Neuronal stem cell (in vitro differentiated cells): ENCODE measurements at regions not wholly inside any gene's neighbourhood (a gene's known extent, or its start where the extent isn't known, plus 50 kb on each side); places are given as distances from the start of the nearest gene placed in this dataset.
A peak's percentile ranks its signal among the peaks of the same experiment; 100 is the strongest.
"Not testable (repeated sequence)": the region's sequence is repeated elsewhere in the genome, so short reads cannot be mapped to it uniquely, and the experiment has no call there.

Source experiments
- DNase-seq: peaks from one replicate; pipeline ENCODE4 v3.0.0-alpha.2; 2013; ENCODE audit warnings: low spot score
- H2AFZ ChIP-seq: one replicate; pipeline ENCODE4 v1.6.1; 2013; ENCODE audit warnings: mild to moderate bottlenecking, low read length, inconsistent platforms
- H2AK5ac ChIP-seq: 2 replicates; pipeline ENCODE4 v1.6.1; 2013; ENCODE audit warnings: low read depth, mild to moderate bottlenecking, inconsistent platforms, low read length, moderate library complexity, mixed read lengths
- H2BK120ac ChIP-seq: 2 replicates; pipeline ENCODE4 v1.6.1; 2013; ENCODE audit warnings: low read depth, mild to moderate bottlenecking, inconsistent platforms, low read length, moderate library complexity, mixed read lengths
- H2BK12ac ChIP-seq: one replicate; pipeline ENCODE4 v1.6.1; 2013; ENCODE audit warnings: low read length, inconsistent platforms
- H2BK15ac ChIP-seq: 2 replicates; pipeline ENCODE4 v1.6.1; 2013; ENCODE audit warnings: mild to moderate bottlenecking, low read length, inconsistent platforms, mixed read lengths
- H2BK5ac ChIP-seq: one replicate; pipeline ENCODE4 v1.6.1; 2013; ENCODE audit warnings: inconsistent platforms, mild to moderate bottlenecking, low read length, moderate library complexity
- H3K14ac ChIP-seq: one replicate; pipeline ENCODE4 v1.6.1; 2013; ENCODE audit warnings: low read length, inconsistent platforms
- H3K18ac ChIP-seq: 2 replicates; pipeline ENCODE4 v1.6.1; 2013; ENCODE audit warnings: low read length, inconsistent platforms
- H3K23ac ChIP-seq: 2 replicates; pipeline ENCODE4 v1.6.1; 2013; ENCODE audit warnings: low read depth, mild to moderate bottlenecking, mixed read lengths, low read length, inconsistent platforms; ENCODE audit not compliant: poor library complexity
- H3K27ac ChIP-seq: replicated peaks from 3 replicates; pipeline ENCODE4 v1.5.1; 2013; ENCODE audit warnings: low read length, inconsistent platforms
- H3K27me3 ChIP-seq, 3 experiments: 2 replicates each; pipeline ENCODE4 v1.6.1; 2013; ENCODE audit warnings: low read length in 3 of 3, mild to moderate bottlenecking in 2 of 3, inconsistent platforms in 1 of 3, low read depth in 1 of 3, mixed read lengths in 1 of 3, moderate library complexity in 1 of 3; ENCODE audit not compliant: control insufficient read depth in 3 of 3, insufficient read depth in 3 of 3
- H3K36me3 ChIP-seq, 2 donors: replicated peaks in 1 of 2; 2 replicates each; pipeline ENCODE4 v1.6.1; 2013; ENCODE audit warnings: low read length in 2 of 2; ENCODE audit not compliant: control insufficient read depth in 2 of 2, insufficient read depth in 2 of 2
- H3K4ac ChIP-seq: 2 replicates; pipeline ENCODE4 v1.6.1; 2013; ENCODE audit warnings: inconsistent platforms, mild to moderate bottlenecking, low read length, moderate library complexity
- H3K4me1 ChIP-seq, 2 donors: 1 replicate in 1 of 2; 2 replicates in 1 of 2; pipeline ENCODE4 v1.6.1; 2013; ENCODE audit warnings: low read length in 2 of 2, low read depth in 1 of 2; ENCODE audit not compliant: control insufficient read depth in 2 of 2, insufficient read depth in 1 of 2
- H3K4me2 ChIP-seq: one replicate; pipeline ENCODE4 v1.6.1; 2013; ENCODE audit warnings: mild to moderate bottlenecking, low read length, inconsistent platforms; ENCODE audit not compliant: insufficient read depth, poor library complexity, severe bottlenecking
- H3K4me3 ChIP-seq, 2 donors: 2 replicates each; pipeline ENCODE4 v1.5.1; 2013; ENCODE audit warnings: low read length in 2 of 2, mild to moderate bottlenecking in 2 of 2, inconsistent platforms in 1 of 2, moderate library complexity in 1 of 2
- H3K79me1 ChIP-seq: one replicate; pipeline ENCODE4 v1.6.1; 2013; ENCODE audit warnings: low read depth, mild to moderate bottlenecking, inconsistent platforms, low read length, moderate library complexity
- H3K9ac ChIP-seq: one replicate; pipeline ENCODE4 v1.6.1; 2013; ENCODE audit warnings: mild to moderate bottlenecking, low read depth, low read length, inconsistent platforms; ENCODE audit not compliant: poor library complexity
- H3K9me3 ChIP-seq, 2 donors: replicated peaks in 1 of 2; 2 replicates each; pipeline versions ENCODE3 to v1.6.1; 2013; ENCODE audit warnings: low read length in 2 of 2, mild to moderate bottlenecking in 2 of 2, inconsistent platforms in 1 of 2, low read depth in 1 of 2, mixed read lengths in 1 of 2, moderate library complexity in 1 of 2; ENCODE audit not compliant: control insufficient read depth in 2 of 2, insufficient read depth in 1 of 2
- H4K8ac ChIP-seq: one replicate; pipeline ENCODE4 v1.6.1; 2013; ENCODE audit warnings: low read depth, mild to moderate bottlenecking, inconsistent platforms, low read length, moderate library complexity
- H4K91ac ChIP-seq: one replicate; pipeline ENCODE4 v1.6.1; 2013; ENCODE audit warnings: low read length, low read depth, mild to moderate bottlenecking, inconsistent platforms; ENCODE audit not compliant: poor library complexity
- WGBS, 2 donors: extraction: QIAGEN DNeasy Blood & Tissue Kit; methylation state at CpG; one replicate each; pipeline ENCODE4 v1.1.7; 2013; ENCODE audit warnings: missing lambda C conversion rate in 2 of 2, mixed read lengths in 1 of 2; ENCODE audit not compliant: insufficient read length in 2 of 2, insufficient replicate concordance in 1 of 2; ENCODE audit errors: extremely low coverage in 2 of 2; 5-methylcytosine and 5-hydroxymethylcytosine counted together

GRCh38 chr5:2349768-2350167, 401.7 kb downstream of the IRX2 start:
- not testable (repeated sequence) for H2BK15ac ChIP-seq, H2BK12ac ChIP-seq, H3K27ac ChIP-seq, H4K91ac ChIP-seq, H2BK5ac ChIP-seq, H3K79me1 ChIP-seq, H3K9ac ChIP-seq, H2BK120ac ChIP-seq, H3K4me3 ChIP-seq, H3K23ac ChIP-seq, DNase-seq, H3K4me2 ChIP-seq, H2AK5ac ChIP-seq, H3K36me3 ChIP-seq, H3K27me3 ChIP-seq, H3K14ac ChIP-seq, H3K4me1 ChIP-seq, H2AFZ ChIP-seq, H3K4ac ChIP-seq, H3K18ac ChIP-seq, H4K8ac ChIP-seq
- WGBS, 2 donors, result no CpG with 5 or more reads among the region's 1 CpG
- peaks cover 2 to 49% of the 10 kb centered on the region in 2 donors for H3K9me3 ChIP-seq

- Histone ChIP-seq H2BK5ac (no peak overlapping the region), H3K9me3 (peaks cover 0 to 3% of the 10 kb centered on the region in 2 donors), H3K36me3 (no peaks in the 10 kb centered on the region), H3K4me2 (no peak overlapping the region), H3K27ac (no peak overlapping the region), H3K18ac (peak overlapping the region; percentile 15), H2AK5ac (peak overlapping the region; percentile 95), H3K23ac (peak overlapping the region; percentile 16), H2BK120ac (no peak overlapping the region), H2AFZ (no peak overlapping the region), H3K79me1 (no peaks in the 10 kb centered on the region), H3K4me3 (peak overlapping the region in 1 of 2 donors; percentile 10), H3K14ac (peak overlapping the region; percentile 25), H3K4ac (no peak overlapping the region), H4K91ac (no peak overlapping the region), H2BK15ac (no peak overlapping the region), H3K9ac (peak overlapping the region; percentile 55), H2BK12ac (no peak overlapping the region), H4K8ac (no peak overlapping the region), H3K27me3 (no peaks in the 10 kb centered on the region), H3K4me1 (peaks cover 16 to 21% of the 10 kb centered on the region in 2 donors)
- no peak for DNase-seq
- no CpG with 5 or more reads among the region's 20 CpGs for WGBS, 2 donors
These were observed 412.8 kb downstream of the IRX2 start for GRCh38 chr5:2338686-2339085.

- no peak overlapping the region for H3K4me3 ChIP-seq
- WGBS, 2 donors, result no CpG with 5 or more reads among the region's 13 CpGs
- no peak overlapping the region for H2BK5ac ChIP-seq
- H2BK12ac ChIP-seq, result no peak overlapping the region
- H4K91ac ChIP-seq, result no peak overlapping the region
- no peak overlapping the region for H3K23ac ChIP-seq
- no peak overlapping the region for H2BK120ac ChIP-seq
- H2AFZ ChIP-seq, result peak overlapping the region; percentile 64
- H3K79me1 ChIP-seq, result no peaks in the 10 kb centered on the region
- no peak overlapping the region for H3K14ac ChIP-seq
- H3K18ac ChIP-seq, result peak overlapping the region; percentile 53
- H2BK15ac ChIP-seq, result no peak overlapping the region
- no peaks in the 10 kb centered on the region for H3K27me3 ChIP-seq
- peaks cover 0 to 5% of the 10 kb centered on the region in 2 donors for H3K9me3 ChIP-seq
- no peaks in the 10 kb centered on the region for H3K36me3 ChIP-seq
- no peak overlapping the region for H2AK5ac ChIP-seq
- H3K4me2 ChIP-seq, result no peak overlapping the region
- no peak overlapping the region for H3K4ac ChIP-seq
- no peak for DNase-seq
- no peak overlapping the region for H3K9ac ChIP-seq
- no peak overlapping the region for H4K8ac ChIP-seq
- peaks cover 16 to 22% of the 10 kb centered on the region in 2 donors for H3K4me1 ChIP-seq
- no peak overlapping the region for H3K27ac ChIP-seq
These were observed 415.6 kb downstream of the IRX2 start for GRCh38 chr5:2335733-2336515.

- WGBS, 2 donors, result no CpG with 5 or more reads among the region's 21 CpGs
- Histone ChIP-seq H2AFZ (peak overlapping the region; percentile 64), H3K4ac (no peak overlapping the region), H3K27ac (no peak overlapping the region), H3K27me3 (no peaks in the 10 kb centered on the region), H3K79me1 (no peaks in the 10 kb centered on the region), H3K9me3 (peaks cover 0 to 5% of the 10 kb centered on the region in 2 donors), H4K91ac (no peak overlapping the region), H3K4me3 (no peak overlapping the region), H2BK15ac (no peak overlapping the region), H3K18ac (peak overlapping the region; percentile 53), H2AK5ac (no peak overlapping the region), H3K14ac (no peak overlapping the region), H2BK12ac (no peak overlapping the region), H3K23ac (no peak overlapping the region), H3K9ac (no peak overlapping the region), H3K4me2 (no peak overlapping the region), H4K8ac (no peak overlapping the region), H3K4me1 (peaks cover 16 to 22% of the 10 kb centered on the region in 2 donors), H3K36me3 (no peaks in the 10 kb centered on the region), H2BK120ac (no peak overlapping the region), H2BK5ac (no peak overlapping the region)
- no peak for DNase-seq
These were observed 416.2 kb downstream of the IRX2 start for GRCh38 chr5:2335125-2335732.
